ENCODE measurements at regions not wholly inside any gene's neighbourhood (a gene's known extent, or its start where the extent isn't known, plus 50 kb on each side); places are given as distances from the start of the nearest gene placed in this dataset.

- H3K4me2 ChIP-seq (ENCODE audit: insufficient read depth, low read length): no peak overlapping the region
- no peaks in the 10 kb centered on the region for H3K4me1 ChIP-seq (ENCODE audit: control insufficient read depth, extremely low read depth, insufficient read depth, low read length)
- no peaks in the 10 kb centered on the region for H3K36me3 ChIP-seq (ENCODE audit: control insufficient read depth in 2 of 2, extremely low read depth in 1 of 2, insufficient read depth in 2 of 2, low read length in 2 of 2)
- H3K27me3 ChIP-seq (ENCODE audit: control insufficient read depth in 2 of 2, insufficient read depth in 2 of 2, low read length in 2 of 2): no peaks in the 10 kb centered on the region
- H3K79me2 ChIP-seq (ENCODE audit: control insufficient read depth, insufficient read depth, low read length): no peaks in the 10 kb centered on the region
- no peak overlapping the region for H3K27ac ChIP-seq (ENCODE audit: insufficient read depth, low read depth, low read length)
- ChIA-PET CTCF (no interaction called here), POLR2A (no interaction called here)
- peaks cover 2% of the 10 kb centered on the region for H3K9me3 ChIP-seq (replicated peaks; ENCODE audit: control insufficient read depth, insufficient read depth, low read length)
- intact Hi-C loops (cut with micrococcal nuclease): no loop called here
- H2AFZ ChIP-seq (ENCODE audit: low read depth, low read length): no peak overlapping the region
- H3K9me1 ChIP-seq (replicated peaks; ENCODE audit: control insufficient read depth, extremely low read depth, insufficient read depth, low read length): no peaks in the 10 kb centered on the region
- dilution Hi-C loops (cut with MboI; ENCODE audit: extremely low pct_ligation_motif_present, low sequenced_read_pairs): no loop called here
- DNase-seq (ENCODE audit: low read depth, low spot score): no peak
- TF ChIP-seq MAX (IDR thresholded peaks at IDR 0.05; ENCODE audit: insufficient read depth, insufficient read length): no peak
- no peak for TF ChIP-seq POLR2A (IDR thresholded peaks at IDR 0.05; ENCODE audit: low read depth, low read length)
- TF ChIP-seq MYC (IDR thresholded peaks at IDR 0.05; ENCODE audit: low read depth, low read length): no peak
- no peak for TF ChIP-seq GATA2 (IDR thresholded peaks at IDR 0.05; ENCODE audit: insufficient read depth, insufficient read length, low read depth, low read length)
- TF ChIP-seq POLR2AphosphoS5 (IDR thresholded peaks at IDR 0.05; ENCODE audit: insufficient read depth, low read depth, low read length): no peak
- TF ChIP-seq CTCF (IDR thresholded peaks at IDR 0.05; ENCODE audit: extremely low read depth in 1 of 2, insufficient read depth in 1 of 2, low read depth in 1 of 2, low read length in 2 of 2): no peak
- no peak for TF ChIP-seq EZH2 (IDR thresholded peaks at IDR 0.05; ENCODE audit: borderline replicate concordance, low read depth, low read length, severe bottlenecking)
- no peak for TF ChIP-seq FOS (IDR thresholded peaks at IDR 0.05; ENCODE audit: borderline replicate concordance, insufficient read depth, low read length)
- no peak for TF ChIP-seq JUN (IDR thresholded peaks at IDR 0.05; ENCODE audit: borderline replicate concordance, insufficient read depth, insufficient read length, low read depth)
- H3K4me3 ChIP-seq (replicated peaks in 1 of 3; ENCODE audit: insufficient read depth in 1 of 3, low read depth in 1 of 3, low read length in 3 of 3): no peak overlapping the region
- FAIRE-seq: no peak
- BruUV-seq (replicated peaks): no TSS peak
- no peak overlapping the region for H3K9ac ChIP-seq (replicated peaks; ENCODE audit: extremely low read depth, insufficient read depth, low read length)
- no peaks in the 10 kb centered on the region for H4K20me1 ChIP-seq (replicated peaks; ENCODE audit: control insufficient read depth, extremely low read depth, insufficient read depth, low read length)
Observed at GRCh38 chr14:43003845-43004244, 1397.2 kb downstream of the LRFN5 start.

Measured in endothelial cell of umbilical vein (primary cell).